Keratinocyte (primary cell): ENCODE measurements at regions not wholly inside any gene's neighbourhood (a gene's known extent, or its start where the extent isn't known, plus 50 kb on each side); places are given as distances from the start of the nearest gene placed in this dataset.

ENCODE experiments used
- DNase-seq: peaks from one replicate; pipeline ENCODE4 v3.0.0-alpha.2; 2011; ENCODE audit warnings: low read depth, missing footprints, low spot score
- FAIRE-seq: peaks from 2 replicates; lab custom pipeline; 2011; peaks lifted over from hg19 to GRCh38; lab: Jason Lieb, UNC
- H2AFZ ChIP-seq: 2 replicates; pipeline ENCODE4 v1.6.0; 2012; ENCODE audit warnings: low read length, control low read depth, inconsistent platforms; ENCODE audit not compliant: control insufficient read depth
- H3K27ac ChIP-seq: 2 replicates; pipeline ENCODE4 v1.5.1; 2011; ENCODE audit warnings: low read length; ENCODE audit not compliant: control insufficient read depth, insufficient read depth
- H3K27me3 ChIP-seq: 3 replicates; pipeline ENCODE4 v1.6.0; 2011; ENCODE audit warnings: low read length; ENCODE audit not compliant: control insufficient read depth, insufficient read depth; ENCODE audit errors: extremely low read depth
- H3K36me3 ChIP-seq, 2 experiments: 2 replicates in 1 of 2; 3 replicates in 1 of 2; pipeline ENCODE4 v1.5.1; 2011; ENCODE audit warnings: low read length in 2 of 2, mild to moderate bottlenecking in 1 of 2; ENCODE audit not compliant: control insufficient read depth in 2 of 2, insufficient read depth in 2 of 2; ENCODE audit errors: extremely low read depth in 1 of 2
- H3K4me1 ChIP-seq: 3 replicates; pipeline ENCODE4 v1.5.1; 2011; ENCODE audit warnings: low read length; ENCODE audit not compliant: control insufficient read depth, insufficient read depth; ENCODE audit errors: extremely low read depth
- H3K4me2 ChIP-seq: 3 replicates; pipeline ENCODE4 v1.6.0; 2011; ENCODE audit warnings: low read depth, low read length; ENCODE audit not compliant: control insufficient read depth, insufficient read depth; ENCODE audit errors: extremely low read depth
- H3K4me3 ChIP-seq, 3 experiments: fragments of 200-600 bp in 1 of 3; sonication (generic) in 1 of 3; 2 replicates in 2 of 3; 3 replicates in 1 of 3; pipeline ENCODE4 v1.5.1; 2011 to 2016; ENCODE audit warnings: low read length in 3 of 3, mild to moderate bottlenecking in 3 of 3, control low read depth in 2 of 3, inconsistent platforms in 1 of 3, low read depth in 1 of 3, mixed read lengths in 1 of 3, mixed run types in 1 of 3, moderate library complexity in 1 of 3; ENCODE audit not compliant: control insufficient read depth in 2 of 3, insufficient read depth in 2 of 3; ENCODE audit errors: extremely low read depth in 1 of 3
- H3K79me2 ChIP-seq: 2 replicates; pipeline ENCODE4 v1.6.0; 2012; ENCODE audit warnings: low read length; ENCODE audit not compliant: control insufficient read depth, insufficient read depth
- H3K9ac ChIP-seq: 3 replicates; pipeline ENCODE4 v1.6.0; 2011; ENCODE audit warnings: low read length; ENCODE audit not compliant: control insufficient read depth, insufficient read depth; ENCODE audit errors: extremely low read depth
- H3K9me1 ChIP-seq: 3 replicates; pipeline ENCODE4 v1.6.0; 2011; ENCODE audit warnings: low read length; ENCODE audit not compliant: control insufficient read depth, insufficient read depth; ENCODE audit errors: extremely low read depth
- H3K9me3 ChIP-seq: 2 replicates; pipeline ENCODE4 v1.5.1; 2012; ENCODE audit warnings: low read depth, low read length; ENCODE audit not compliant: control insufficient read depth
- H4K20me1 ChIP-seq: 3 replicates; pipeline ENCODE4 v1.6.0; 2011; ENCODE audit warnings: low read length; ENCODE audit not compliant: control insufficient read depth, insufficient read depth; ENCODE audit errors: extremely low read depth
- CTCF ChIP-seq, 3 experiments: IDR thresholded peaks in 1 of 3; conservative IDR thresholded peaks in 1 of 3; optimal IDR thresholded peaks in 1 of 3; 2 replicates in 2 of 3; 3 replicates in 1 of 3; pipeline versions ENCODE3 to v1.5.1; 2011; ENCODE audit warnings: low read length in 3 of 3, mild to moderate bottlenecking in 3 of 3, moderate library complexity in 2 of 3, control low read depth in 1 of 3, inconsistent platforms in 1 of 3; ENCODE audit not compliant: insufficient read depth in 2 of 3; ENCODE audit errors: extremely low read depth in 1 of 3
- EZH2 ChIP-seq: IDR thresholded peaks from one replicate; pipeline ENCODE4 v1.6.1; 2012; ENCODE audit warnings: inconsistent platforms, mild to moderate bottlenecking, low read length, moderate library complexity
- dilution Hi-C: fragments of 300-500 bp; cut with MboI; formaldehyde crosslinking; loops from one replicate; pipeline ENCODE4 v1.7.0; 2020; ENCODE audit warnings: low sequenced_read_pairs; ENCODE audit not compliant: extremely low pct_ligation_motif_present

DNA sequence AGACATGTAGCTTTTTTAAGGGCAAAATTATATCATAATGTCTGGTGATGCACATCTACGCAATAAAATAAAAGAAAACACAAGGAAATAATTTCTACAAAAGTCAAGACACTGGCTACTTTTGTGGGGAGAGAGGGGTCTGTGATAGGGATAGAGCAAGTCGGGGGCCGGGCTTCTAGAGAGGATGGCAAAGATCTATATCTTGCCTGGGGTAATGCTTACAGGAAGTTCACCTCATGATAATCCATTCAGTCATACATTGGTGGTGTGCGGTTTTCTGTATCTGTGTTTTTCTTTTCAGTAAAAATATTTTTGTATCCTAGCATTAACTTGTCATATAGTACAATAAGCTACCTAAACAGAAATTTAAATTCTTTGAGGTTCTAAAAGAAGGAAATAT, 178.8 kb downstream of the ARRDC4 start:
- H3K9me1 ChIP-seq = no peaks in the 10 kb centered on the region
- H2AFZ ChIP-seq = no peak overlapping the region
- no peaks in the 10 kb centered on the region for H3K9me3 ChIP-seq
- no peak for TF ChIP-seq CTCF (optimal IDR thresholded peaks at IDR 0.05 in 1 of 3, IDR thresholded peaks at IDR 0.05 in 1 of 3, conservative IDR thresholded peaks at IDR 0.05 in 1 of 3; ENCODE audit: extremely low read depth in 1 of 3, insufficient read depth in 2 of 3, low read length in 3 of 3)
- no peak for TF ChIP-seq EZH2
- H3K4me3 ChIP-seq = no peak overlapping the region
- H3K27ac ChIP-seq = no peak overlapping the region
- H3K4me2 ChIP-seq = no peak overlapping the region
- no peak for FAIRE-seq
- H3K79me2 ChIP-seq = no peaks in the 10 kb centered on the region
- no peaks in the 10 kb centered on the region for H3K36me3 ChIP-seq
- no peaks in the 10 kb centered on the region for H3K27me3 ChIP-seq
- no peaks in the 10 kb centered on the region for H4K20me1 ChIP-seq
- dilution Hi-C loops = no loop called here
- DNase-seq = no peak
- H3K4me1 ChIP-seq = peaks cover 5% of the 10 kb centered on the region
- no peak overlapping the region for H3K9ac ChIP-seq

- H3K27me3 ChIP-seq = no peaks in the 10 kb centered on the region
- H2AFZ ChIP-seq = no peak overlapping the region
- dilution Hi-C loops = no loop called here
- H3K9ac ChIP-seq = no peak overlapping the region
- no peaks in the 10 kb centered on the region for H3K9me3 ChIP-seq
- H3K36me3 ChIP-seq = no peaks in the 10 kb centered on the region
- H3K9me1 ChIP-seq = no peaks in the 10 kb centered on the region
- FAIRE-seq (no peak), DNase-seq (no peak)
- H3K4me2 ChIP-seq = no peak overlapping the region
- H3K4me3 ChIP-seq = no peak overlapping the region
- H3K27ac ChIP-seq = no peak overlapping the region
- H3K4me1 ChIP-seq = peaks cover 13% of the 10 kb centered on the region
- no peaks in the 10 kb centered on the region for H3K79me2 ChIP-seq
- no peak for TF ChIP-seq EZH2
- peak in 1 of 3 experiments; percentile 35 for TF ChIP-seq CTCF (optimal IDR thresholded peaks at IDR 0.05 in 1 of 3, IDR thresholded peaks at IDR 0.05 in 1 of 3, conservative IDR thresholded peaks at IDR 0.05 in 1 of 3; ENCODE audit: extremely low read depth in 1 of 3, insufficient read depth in 2 of 3, low read length in 3 of 3)
- H4K20me1 ChIP-seq = no peaks in the 10 kb centered on the region
These were observed 182.1 kb downstream of the ARRDC4 start for GRCh38 chr15:98142572-98142971.
